ENCODE measurements at regions not wholly inside any gene's neighbourhood (a gene's known extent, or its start where the extent isn't known, plus 50 kb on each side); places are given as distances from the start of the nearest gene placed in this dataset.
"Not testable (repeated sequence)": the region's sequence is repeated elsewhere in the genome, so short reads cannot be mapped to it uniquely, and the experiment has no call there.

DNA sequence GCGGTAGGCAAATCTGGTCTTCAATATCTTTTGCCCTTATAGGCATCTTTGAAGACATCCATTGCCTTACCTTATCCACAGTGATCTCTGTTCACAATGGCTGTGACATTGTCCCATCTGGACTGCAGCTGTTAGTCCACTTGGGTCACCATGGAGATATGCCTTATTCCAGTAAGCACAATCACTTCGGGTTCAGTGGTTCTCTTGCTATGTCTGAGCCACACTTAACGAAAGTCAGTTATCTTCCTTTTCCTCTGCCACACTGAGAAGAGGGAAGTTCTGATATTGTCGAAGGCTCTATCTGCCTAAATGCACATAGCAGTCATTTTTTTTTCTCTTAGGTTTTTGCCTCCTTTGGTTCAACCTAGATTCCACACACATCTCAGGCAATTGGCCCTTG, 119.0 kb upstream of the SATB1 start:
- H3K27me3 ChIP-seq (ENCODE audit: control insufficient read depth in 2 of 2, insufficient read depth in 1 of 2, low read length in 1 of 2): no peaks in the 10 kb centered on the region
- no peaks in the 10 kb centered on the region for H3K9me3 ChIP-seq (ENCODE audit: control insufficient read depth in 2 of 2, insufficient read depth in 1 of 2, low read length in 1 of 2)
- peaks cover 2 to 4% of the 10 kb centered on the region in 2 donors for H3K4me1 ChIP-seq (ENCODE audit: control insufficient read depth in 2 of 2, insufficient read depth in 2 of 2, low read length in 2 of 2)
- no peaks in the 10 kb centered on the region for H3K36me3 ChIP-seq (ENCODE audit: control insufficient read depth in 2 of 2, insufficient read depth in 2 of 2, low read length in 1 of 2)
- no peak for DNase-seq (ENCODE audit: low read depth in 6 of 9, low spot score in 9 of 9)
- no peak overlapping the region for H3K4me3 ChIP-seq (ENCODE audit: low read length in 2 of 2)
- 70% methylated on average over 4 of the region's 4 CpGs for WGBS
- H3K27ac ChIP-seq (ENCODE audit: low read depth in 1 of 2, low read length in 1 of 2): no peak overlapping the region

DNA sequence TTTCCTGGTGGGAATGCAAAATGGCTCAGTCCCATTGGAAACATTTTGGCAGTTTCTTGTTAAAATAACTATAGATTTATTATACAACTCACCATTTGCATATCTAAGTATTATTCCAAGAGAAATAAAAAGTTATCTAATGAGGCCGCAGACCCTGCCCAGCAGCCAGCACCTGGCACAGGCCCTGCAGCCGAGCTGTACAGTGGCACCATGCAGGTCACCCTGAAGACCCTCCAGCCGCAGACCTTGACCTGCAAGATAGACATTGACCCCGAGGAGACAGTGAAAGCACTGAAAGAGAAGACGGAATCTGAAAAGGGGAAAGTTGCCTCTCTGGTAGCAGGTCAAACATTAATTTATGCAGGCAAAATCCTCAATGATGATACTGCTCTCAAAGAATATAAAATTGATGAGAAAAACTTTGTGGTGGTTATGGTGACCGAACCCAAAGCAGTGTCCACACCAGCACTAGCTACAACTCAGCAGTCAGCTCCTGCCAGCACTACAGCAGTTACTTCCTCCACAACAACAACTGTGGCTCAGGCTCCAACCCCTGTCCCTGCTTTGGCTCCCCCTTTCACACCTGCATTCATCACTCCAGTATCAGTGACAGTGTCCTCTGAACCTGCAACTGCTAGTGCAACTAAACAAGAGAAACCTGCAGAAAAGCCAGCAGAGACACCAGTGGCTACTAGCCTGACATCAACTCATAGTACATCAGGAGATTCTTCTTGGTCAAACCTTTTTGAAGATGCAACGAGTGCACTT, 113.5 kb upstream of the SATB1 start:
- Histone ChIP-seq H3K27ac (ENCODE audit: low read depth in 1 of 2, low read length in 1 of 2) (peak overlapping the region in 1 of 2 donors; percentile 38), H3K36me3 (ENCODE audit: control insufficient read depth in 2 of 2, insufficient read depth in 2 of 2, low read length in 1 of 2) (peaks cover 0 to 2% of the 10 kb centered on the region in 2 donors), H3K4me1 (ENCODE audit: control insufficient read depth in 2 of 2, insufficient read depth in 2 of 2, low read length in 2 of 2) (peaks cover 4 to 13% of the 10 kb centered on the region in 2 donors), H3K27me3 (ENCODE audit: control insufficient read depth in 2 of 2, insufficient read depth in 1 of 2, low read length in 1 of 2) (no peaks in the 10 kb centered on the region), H3K4me3 (ENCODE audit: low read length in 2 of 2) (no peak overlapping the region), H3K9me3 (ENCODE audit: control insufficient read depth in 2 of 2, insufficient read depth in 1 of 2, low read length in 1 of 2) (no peaks in the 10 kb centered on the region)
- peak in 5 of 9 donors; percentile 37 to 73 (median 44) for DNase-seq (ENCODE audit: low read depth in 6 of 9, low spot score in 9 of 9)
- 98% methylated on average over 7 of the region's 7 CpGs for WGBS

DNA sequence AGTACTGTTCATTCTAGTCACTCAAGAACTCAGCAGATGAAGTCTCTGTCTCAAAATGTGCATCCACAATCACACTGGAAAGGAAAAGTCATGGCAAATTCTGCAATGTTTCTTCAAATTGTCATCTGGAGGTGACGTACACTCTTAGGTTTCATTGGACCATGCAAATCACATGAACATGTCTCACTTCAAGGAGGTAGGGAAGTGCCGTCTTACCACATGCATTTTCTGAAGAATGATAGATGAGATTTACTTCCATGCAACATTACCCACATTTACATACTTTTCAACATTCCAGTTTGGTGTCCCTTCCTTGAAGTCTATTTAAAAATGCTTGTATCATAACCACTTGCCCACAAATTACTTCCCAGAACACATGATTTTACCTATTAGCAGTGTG, 107.9 kb upstream of the SATB1 start:
- DNase-seq (ENCODE audit: low read depth in 6 of 9, low spot score in 9 of 9): no peak
- no peaks in the 10 kb centered on the region for H3K9me3 ChIP-seq (ENCODE audit: control insufficient read depth in 2 of 2, insufficient read depth in 1 of 2, low read length in 1 of 2)
- WGBS: 95% methylated on average over 2 of the region's 2 CpGs
- H3K4me1 ChIP-seq (ENCODE audit: control insufficient read depth in 2 of 2, insufficient read depth in 2 of 2, low read length in 2 of 2): no peaks in the 10 kb centered on the region
- peaks cover 4 to 32% of the 10 kb centered on the region in 2 donors for H3K36me3 ChIP-seq (ENCODE audit: control insufficient read depth in 2 of 2, insufficient read depth in 2 of 2, low read length in 1 of 2)
- no peaks in the 10 kb centered on the region for H3K27me3 ChIP-seq (ENCODE audit: control insufficient read depth in 2 of 2, insufficient read depth in 1 of 2, low read length in 1 of 2)
- no peak overlapping the region for H3K4me3 ChIP-seq (ENCODE audit: low read length in 2 of 2)
- no peak overlapping the region for H3K27ac ChIP-seq (ENCODE audit: low read depth in 1 of 2, low read length in 1 of 2)

DNA sequence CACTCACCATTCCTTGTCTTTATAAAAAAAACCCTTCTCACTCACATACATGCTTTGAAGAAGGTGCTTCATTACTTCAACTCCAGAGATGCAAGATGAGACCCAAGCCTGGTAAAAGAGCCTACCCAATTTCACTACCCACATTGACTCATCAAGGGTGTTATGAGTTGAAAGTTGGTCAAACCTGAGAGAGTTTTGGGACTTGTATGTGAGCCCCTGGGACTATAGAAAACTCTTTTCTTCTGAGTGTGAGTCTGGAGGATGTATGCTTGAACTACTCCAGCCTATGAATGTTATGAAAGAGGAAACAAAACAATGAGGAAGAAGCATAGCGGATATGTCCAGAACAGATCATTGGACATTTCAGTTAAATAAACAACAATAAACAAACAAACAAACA, 106.5 kb upstream of the SATB1 start:
- DNase-seq (ENCODE audit: low read depth in 6 of 9, low spot score in 9 of 9): no peak
- Histone ChIP-seq H3K4me3 (ENCODE audit: low read length in 2 of 2) (no peak overlapping the region), H3K9me3 (ENCODE audit: control insufficient read depth in 2 of 2, insufficient read depth in 1 of 2, low read length in 1 of 2) (no peaks in the 10 kb centered on the region), H3K36me3 (ENCODE audit: control insufficient read depth in 2 of 2, insufficient read depth in 2 of 2, low read length in 1 of 2) (peaks cover 7 to 40% of the 10 kb centered on the region in 2 donors), H3K4me1 (ENCODE audit: control insufficient read depth in 2 of 2, insufficient read depth in 2 of 2, low read length in 2 of 2) (peaks cover 0 to 3% of the 10 kb centered on the region in 2 donors), H3K27ac (ENCODE audit: low read depth in 1 of 2, low read length in 1 of 2) (no peak overlapping the region), H3K27me3 (ENCODE audit: control insufficient read depth in 2 of 2, insufficient read depth in 1 of 2, low read length in 1 of 2) (no peaks in the 10 kb centered on the region)
- WGBS: 97% methylated on average over 1 of the region's 1 CpG

DNA sequence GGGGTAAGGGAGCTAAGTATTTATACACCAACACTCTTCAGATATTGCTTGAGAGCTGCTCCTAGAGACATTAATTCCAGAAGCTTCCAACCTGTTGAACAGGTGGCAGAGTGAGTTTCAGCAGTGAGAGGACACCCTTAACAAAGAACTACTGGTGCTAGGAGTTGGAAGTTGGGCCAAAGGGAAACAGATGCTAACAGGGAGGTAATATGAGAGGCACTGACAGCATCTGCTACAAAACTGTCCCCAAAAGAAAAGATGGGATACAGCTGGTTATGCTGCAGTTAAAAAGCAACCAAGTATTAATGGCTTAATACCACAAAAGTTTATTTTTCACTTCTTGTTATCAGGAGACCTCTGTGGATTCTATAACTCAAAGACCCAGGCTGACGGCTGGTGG, 104.5 kb upstream of the SATB1 start:
- DNase-seq (ENCODE audit: low read depth in 6 of 9, low spot score in 9 of 9): no peak
- 92% methylated on average over 1 of the region's 1 CpG for WGBS
- no peak overlapping the region for H3K27ac ChIP-seq (ENCODE audit: low read depth in 1 of 2, low read length in 1 of 2)
- H3K36me3 ChIP-seq (ENCODE audit: control insufficient read depth in 2 of 2, insufficient read depth in 2 of 2, low read length in 1 of 2): peaks cover 7 to 46% of the 10 kb centered on the region in 2 donors
- H3K4me1 ChIP-seq (ENCODE audit: control insufficient read depth in 2 of 2, insufficient read depth in 2 of 2, low read length in 2 of 2): peaks cover 0 to 3% of the 10 kb centered on the region in 2 donors
- no peaks in the 10 kb centered on the region for H3K27me3 ChIP-seq (ENCODE audit: control insufficient read depth in 2 of 2, insufficient read depth in 1 of 2, low read length in 1 of 2)
- peaks cover 0 to 5% of the 10 kb centered on the region in 2 donors for H3K9me3 ChIP-seq (ENCODE audit: control insufficient read depth in 2 of 2, insufficient read depth in 1 of 2, low read length in 1 of 2)
- H3K4me3 ChIP-seq (ENCODE audit: low read length in 2 of 2): no peak overlapping the region

DNA sequence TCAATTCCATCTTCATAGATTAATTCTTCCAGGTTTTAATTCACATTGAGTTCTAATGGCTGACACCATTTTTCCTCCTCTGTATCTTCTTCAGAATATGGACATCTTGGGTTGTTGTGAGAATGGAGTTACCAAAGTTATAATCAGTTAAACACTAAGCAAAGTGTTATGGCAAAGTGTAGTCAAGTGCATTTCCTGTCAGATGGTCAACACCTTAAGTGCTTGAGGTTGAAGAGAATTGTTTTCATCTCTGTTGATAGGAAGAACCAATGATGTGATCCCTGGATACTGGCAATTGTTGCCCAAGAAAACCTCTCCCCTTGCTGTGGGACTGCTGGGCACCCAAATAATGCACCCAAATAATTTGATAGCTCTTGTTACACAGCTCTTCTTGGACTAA, 102.6 kb upstream of the SATB1 start:
- Histone ChIP-seq H3K4me1 (ENCODE audit: control insufficient read depth in 2 of 2, insufficient read depth in 2 of 2, low read length in 2 of 2) (peaks cover 0 to 3% of the 10 kb centered on the region in 2 donors), H3K27ac (ENCODE audit: low read depth in 1 of 2, low read length in 1 of 2) (no peak overlapping the region), H3K27me3 (ENCODE audit: control insufficient read depth in 2 of 2, insufficient read depth in 1 of 2, low read length in 1 of 2) (no peaks in the 10 kb centered on the region), H3K36me3 (ENCODE audit: control insufficient read depth in 2 of 2, insufficient read depth in 2 of 2, low read length in 1 of 2) (peaks cover 7 to 44% of the 10 kb centered on the region in 2 donors), H3K4me3 (ENCODE audit: low read length in 2 of 2) (no peak overlapping the region), H3K9me3 (ENCODE audit: control insufficient read depth in 2 of 2, insufficient read depth in 1 of 2, low read length in 1 of 2) (peaks cover 0 to 5% of the 10 kb centered on the region in 2 donors)
- DNase-seq (ENCODE audit: low read depth in 6 of 9, low spot score in 9 of 9): peak in 1 of 9 donors; percentile 48

DNA sequence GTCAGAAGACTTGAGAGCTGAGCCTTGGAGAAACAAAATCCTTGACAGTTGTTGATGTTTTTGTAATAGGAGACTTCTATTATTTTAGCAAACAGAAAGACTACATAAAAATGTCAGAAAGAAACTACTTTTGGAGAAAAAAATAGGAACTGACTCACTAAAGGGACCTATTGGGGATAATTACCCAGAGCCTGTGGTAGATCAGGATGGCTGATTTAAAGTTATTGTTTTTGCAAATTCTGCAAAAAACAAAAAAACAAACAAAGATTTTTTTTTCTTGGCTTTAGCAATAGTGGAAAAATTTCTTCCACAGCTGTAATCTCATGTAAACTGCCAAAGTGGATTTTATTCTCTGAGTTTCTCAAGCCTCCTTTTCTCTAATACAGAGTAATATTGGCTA, 101.5 kb upstream of the SATB1 start:
- H3K4me1 ChIP-seq (ENCODE audit: control insufficient read depth in 2 of 2, insufficient read depth in 2 of 2, low read length in 2 of 2): peaks cover 0 to 3% of the 10 kb centered on the region in 2 donors
- peaks cover 0 to 5% of the 10 kb centered on the region in 2 donors for H3K9me3 ChIP-seq (ENCODE audit: control insufficient read depth in 2 of 2, insufficient read depth in 1 of 2, low read length in 1 of 2)
- no peaks in the 10 kb centered on the region for H3K27me3 ChIP-seq (ENCODE audit: control insufficient read depth in 2 of 2, insufficient read depth in 1 of 2, low read length in 1 of 2)
- DNase-seq (ENCODE audit: low read depth in 6 of 9, low spot score in 9 of 9): no peak
- H3K27ac ChIP-seq (ENCODE audit: low read depth in 1 of 2, low read length in 1 of 2): no peak overlapping the region
- H3K36me3 ChIP-seq (ENCODE audit: control insufficient read depth in 2 of 2, insufficient read depth in 2 of 2, low read length in 1 of 2): peaks cover 7 to 42% of the 10 kb centered on the region in 2 donors
- no peak overlapping the region for H3K4me3 ChIP-seq (ENCODE audit: low read length in 2 of 2)

DNA sequence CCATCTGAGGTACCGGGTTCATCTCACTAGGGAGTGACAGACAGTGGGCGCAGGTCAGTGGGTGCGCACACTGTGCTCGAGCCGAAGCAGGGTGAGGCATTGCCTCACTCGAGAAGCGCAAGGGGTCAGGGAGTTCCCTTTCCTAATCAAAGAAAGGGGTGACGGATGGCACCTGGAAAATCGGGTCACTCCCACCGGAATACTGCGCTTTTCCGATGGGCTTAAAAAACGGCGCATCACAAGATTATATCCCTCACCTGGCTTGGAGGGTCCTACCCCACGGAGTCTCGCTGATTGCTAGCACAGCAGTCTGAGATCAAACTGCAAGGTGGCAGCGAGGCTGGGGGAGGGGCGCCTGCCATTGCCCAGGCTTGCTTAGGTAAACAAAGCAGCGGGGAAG, 91.0 kb upstream of the SATB1 start:
- DNase-seq (ENCODE audit: low read depth in 6 of 9, low spot score in 9 of 9); H3K27me3 ChIP-seq (ENCODE audit: control insufficient read depth in 2 of 2, insufficient read depth in 1 of 2, low read length in 1 of 2); H3K27ac ChIP-seq (ENCODE audit: low read depth in 1 of 2, low read length in 1 of 2); H3K36me3 ChIP-seq (ENCODE audit: control insufficient read depth in 2 of 2, insufficient read depth in 2 of 2, low read length in 1 of 2); H3K9me3 ChIP-seq (ENCODE audit: control insufficient read depth in 2 of 2, insufficient read depth in 1 of 2, low read length in 1 of 2); H3K4me3 ChIP-seq (ENCODE audit: low read length in 2 of 2): not testable (repeated sequence)
- peaks cover 6 to 16% of the 10 kb centered on the region in 2 donors for H3K4me1 ChIP-seq (ENCODE audit: control insufficient read depth in 2 of 2, insufficient read depth in 2 of 2, low read length in 2 of 2)
- WGBS: 97% methylated on average over 16 of the region's 19 CpGs

DNA sequence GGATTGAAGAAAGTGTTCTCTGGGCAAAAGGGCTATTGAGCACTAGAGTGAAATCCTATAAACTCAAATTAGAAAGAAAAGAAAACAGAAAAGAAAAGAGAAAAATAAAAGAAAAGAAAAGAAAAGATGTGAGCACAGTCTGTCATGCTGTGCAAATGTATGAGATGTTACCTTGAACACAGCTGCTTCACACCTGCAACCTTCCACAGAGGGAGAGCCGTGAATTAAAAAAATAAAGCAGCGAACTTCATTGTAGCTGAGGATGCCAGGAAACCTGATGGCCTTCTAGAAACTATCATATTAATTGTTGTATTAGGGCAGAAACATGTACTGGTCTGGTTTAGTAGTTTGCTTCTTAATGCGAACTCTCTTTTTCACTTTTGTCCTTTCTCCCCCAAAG, 88.0 kb upstream of the SATB1 start:
- Histone ChIP-seq H3K36me3 (ENCODE audit: control insufficient read depth in 2 of 2, insufficient read depth in 2 of 2, low read length in 1 of 2) (peaks cover 0 to 4% of the 10 kb centered on the region in 2 donors), H3K27ac (ENCODE audit: low read depth in 1 of 2, low read length in 1 of 2) (peak overlapping the region in 1 of 2 donors; percentile 58), H3K4me1 (ENCODE audit: control insufficient read depth in 2 of 2, insufficient read depth in 2 of 2, low read length in 2 of 2) (peaks cover 6 to 16% of the 10 kb centered on the region in 2 donors), H3K4me3 (ENCODE audit: low read length in 2 of 2) (no peak overlapping the region), H3K9me3 (ENCODE audit: control insufficient read depth in 2 of 2, insufficient read depth in 1 of 2, low read length in 1 of 2) (no peaks in the 10 kb centered on the region), H3K27me3 (ENCODE audit: control insufficient read depth in 2 of 2, insufficient read depth in 1 of 2, low read length in 1 of 2) (no peaks in the 10 kb centered on the region)
- WGBS: 88% methylated on average over 3 of the region's 3 CpGs
- DNase-seq (ENCODE audit: low read depth in 6 of 9, low spot score in 9 of 9): peak in 1 of 9 donors; percentile 44

All from thymus (tissue), 11 donors.